HTERT RPE-1 (cell line): ENCODE measurements at regions not wholly inside any gene's neighbourhood (a gene's known extent, or its start where the extent isn't known, plus 50 kb on each side); places are given as distances from the start of the nearest gene placed in this dataset.
"Not testable (repeated sequence)": the region's sequence is repeated elsewhere in the genome, so short reads cannot be mapped to it uniquely, and the experiment has no call there.

ENCODE experiments used
- in situ Hi-C: fragments of 300-500 bp; cut with MboI; formaldehyde crosslinking; loops from 4 replicates; pipeline ENCODE4 v1.14.3; 2020; ENCODE audit warnings: low sequenced_read_pairs

DNA sequence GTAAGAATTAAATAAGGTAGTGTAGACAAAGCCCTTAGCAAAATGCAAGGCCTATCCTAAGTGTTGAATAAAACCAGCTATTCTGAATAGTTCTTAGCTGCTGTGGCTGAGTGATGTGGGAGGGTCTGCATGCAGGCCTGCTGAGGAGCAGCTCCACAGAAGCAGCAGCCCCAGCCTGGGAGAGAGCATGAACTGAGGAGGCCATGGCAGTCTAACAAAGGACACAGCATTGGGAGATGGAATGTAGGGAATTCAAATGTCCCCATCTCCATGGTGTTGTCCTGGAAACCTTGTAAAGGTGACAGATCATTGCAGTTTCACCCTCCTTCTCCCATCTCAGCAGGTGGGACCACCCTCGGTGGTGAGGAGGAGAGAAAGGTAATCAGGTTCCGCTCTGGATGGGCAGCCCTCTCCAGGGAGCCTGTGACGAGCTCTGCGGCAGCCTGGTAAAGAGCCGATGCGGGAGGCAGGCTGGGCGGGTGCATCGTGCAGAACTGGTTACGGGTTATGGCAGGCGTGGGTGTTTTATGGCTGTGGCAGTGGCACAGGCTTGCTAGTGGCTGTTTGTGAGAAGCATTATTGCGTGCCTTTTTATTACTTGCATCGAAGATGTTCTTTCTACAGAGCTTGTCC is 199.9 kb upstream of the GLRA1 start:
- in situ Hi-C loops: loop anchor here (25.0 kb wide), 1 partner anchor 287 kb away; no protein-coding TSS in a partner anchor

DNA sequence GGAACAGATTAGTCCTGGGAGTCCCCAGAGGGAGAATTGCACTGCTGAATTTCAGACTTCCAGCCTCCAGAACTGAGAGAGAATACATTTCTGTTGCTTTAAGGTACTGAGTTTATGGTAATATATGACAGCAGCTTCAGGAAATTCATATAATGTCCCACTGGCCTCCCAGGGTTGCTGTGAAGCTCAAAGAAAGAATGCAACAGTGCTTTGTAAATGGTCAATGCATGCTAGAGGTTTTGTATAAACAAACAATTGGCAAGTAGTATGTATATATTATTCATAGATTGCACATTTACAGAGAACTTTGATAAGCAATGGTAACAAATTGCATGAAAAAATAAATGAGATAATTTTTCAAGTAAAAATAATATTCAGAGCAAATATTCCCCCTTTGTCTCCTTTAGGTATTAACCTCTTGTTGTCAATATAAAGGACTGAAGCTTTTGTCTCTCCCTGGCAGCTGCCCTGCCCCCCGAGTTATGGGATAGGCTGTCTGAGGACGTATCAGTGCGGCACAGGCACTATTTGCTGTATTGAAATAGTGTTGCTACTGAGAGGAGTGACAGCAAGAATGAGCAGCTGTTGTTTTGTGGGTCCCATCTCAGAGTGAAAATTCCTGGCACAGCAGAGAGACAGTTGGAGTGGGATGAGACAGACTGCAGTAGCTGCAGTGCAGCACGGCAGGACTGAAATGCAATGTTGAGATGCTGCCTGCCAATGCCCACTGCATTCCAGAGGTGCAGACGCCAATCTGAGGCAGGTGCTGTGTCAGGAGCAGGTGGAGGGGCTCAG is 194.2 kb upstream of the GLRA1 start:
- in situ Hi-C loops: no loop called here

DNA sequence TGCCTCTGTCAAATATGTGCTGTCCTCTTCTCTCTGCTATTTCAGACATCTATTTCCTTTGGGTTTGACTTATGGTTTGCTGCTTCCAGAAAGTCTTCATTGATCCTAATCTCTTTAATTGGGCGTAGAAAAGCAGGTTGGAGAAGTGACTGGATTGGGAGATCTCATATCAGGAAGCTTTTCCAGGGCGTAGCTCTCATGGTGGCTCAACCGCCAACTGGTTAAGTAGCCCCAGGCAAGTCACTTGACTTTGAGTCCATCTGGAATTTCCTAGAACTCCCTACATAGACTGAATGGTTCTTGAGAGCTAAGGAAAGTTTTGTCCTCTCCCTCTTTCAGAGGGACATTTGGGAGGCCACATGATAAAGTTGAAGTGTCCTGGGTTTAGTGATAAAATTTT is 192.3 kb upstream of the GLRA1 start:
- in situ Hi-C loops: no loop called here

DNA sequence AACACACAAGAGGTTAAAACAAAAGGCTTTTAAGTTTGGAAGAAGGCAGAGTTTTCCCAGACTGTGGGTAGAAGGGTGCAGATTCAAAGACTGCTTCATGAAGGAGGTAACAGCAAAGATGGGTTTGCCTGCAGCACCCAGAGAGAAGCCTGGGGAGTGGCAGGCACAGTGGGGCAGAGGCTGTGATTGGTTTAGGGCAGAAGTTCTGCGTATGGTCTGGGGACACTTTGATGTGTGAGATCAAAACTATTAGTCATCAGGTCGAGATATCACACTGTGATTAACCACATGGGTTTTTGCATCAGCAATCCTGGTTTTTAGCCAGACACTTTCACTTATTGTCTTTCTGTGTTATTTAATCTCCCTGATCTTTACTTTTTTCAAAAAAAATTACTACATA is 188.8 kb upstream of the GLRA1 start:
- in situ Hi-C loops: no loop called here

DNA sequence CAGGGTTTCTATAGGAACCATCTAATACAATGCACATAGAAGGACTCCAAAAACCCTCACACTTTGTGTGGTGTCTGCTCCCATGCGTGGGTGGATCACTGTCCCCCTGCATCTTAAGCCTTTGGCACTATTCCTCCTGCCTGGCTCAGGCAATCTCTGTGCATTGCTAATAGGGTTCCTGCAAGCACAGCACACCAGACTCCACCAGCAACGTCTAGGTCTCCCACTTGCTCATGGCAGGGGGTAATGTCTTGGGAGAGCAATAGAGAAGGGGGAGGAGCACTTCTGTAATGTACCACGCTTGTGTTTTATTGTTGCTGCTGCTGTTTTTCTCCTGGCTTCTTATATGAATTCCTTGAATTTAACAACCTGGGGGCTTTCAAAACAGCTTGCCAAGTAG is 182.6 kb upstream of the GLRA1 start:
- in situ Hi-C loops: no loop called here

DNA sequence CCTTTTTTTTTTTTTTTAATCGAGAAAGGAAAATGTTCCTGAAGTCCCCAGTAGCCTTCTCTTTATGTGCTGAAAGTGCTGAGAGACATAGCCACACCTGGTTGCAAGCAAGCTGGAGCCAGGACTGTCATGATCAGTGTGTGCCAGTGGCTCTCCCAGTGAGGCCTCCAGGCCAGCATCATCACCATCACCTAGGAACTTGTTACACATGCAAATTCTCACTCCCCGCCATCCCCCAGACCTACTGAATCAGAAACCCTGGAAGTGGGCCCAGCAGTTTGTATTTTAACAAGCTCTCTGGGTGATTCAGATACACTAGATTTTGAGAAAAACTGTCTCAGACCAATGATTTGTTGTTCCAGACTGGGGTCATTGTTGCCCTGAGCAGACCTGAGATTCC is 181.9 kb upstream of the GLRA1 start:
- in situ Hi-C loops: no loop called here

DNA sequence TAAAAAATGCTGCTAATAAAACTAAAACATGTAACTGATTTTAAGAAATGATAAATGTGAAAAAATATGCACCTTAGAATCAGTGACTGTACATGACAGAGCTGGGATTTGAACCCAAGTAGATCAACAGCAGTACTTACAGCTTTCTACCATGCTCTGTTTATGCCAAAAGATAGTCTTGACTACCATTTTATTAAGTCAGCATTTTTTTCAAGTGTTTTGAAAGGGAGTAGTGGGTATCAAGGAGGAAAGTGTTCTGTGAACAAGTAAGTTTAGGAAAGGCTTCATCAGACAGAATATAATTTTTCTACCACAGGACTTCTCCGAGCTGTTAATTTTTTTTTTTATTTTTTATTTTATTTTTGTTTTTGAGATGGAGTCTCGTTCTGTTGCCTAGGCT is 180.4 kb upstream of the GLRA1 start:
- in situ Hi-C loops: no loop called here

- in situ Hi-C loops: no loop called here
These were observed 179.6 kb upstream of the GLRA1 start for GRCh38 chr5:152104211-152104610.

DNA sequence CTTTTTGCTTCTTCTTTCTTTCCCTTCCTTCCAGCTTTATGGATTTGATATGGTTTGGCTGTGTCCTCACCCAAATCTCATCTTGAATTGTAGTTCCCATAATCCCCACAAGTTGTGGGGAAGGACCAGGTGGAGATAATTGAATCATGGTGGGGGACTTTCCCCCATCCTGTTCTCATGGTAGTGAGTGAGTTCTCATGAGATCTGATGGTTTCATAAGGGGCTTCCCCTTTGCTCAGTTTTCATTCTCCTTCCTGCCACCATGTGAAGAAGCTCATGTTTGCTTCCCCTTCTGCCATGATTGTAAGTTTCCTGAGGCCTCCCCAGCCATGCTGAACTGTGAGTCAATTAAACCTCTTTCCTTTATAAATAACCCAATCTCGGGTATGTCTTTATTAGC is 178.3 kb upstream of the GLRA1 start:
- in situ Hi-C loops: not testable (repeated sequence)

DNA sequence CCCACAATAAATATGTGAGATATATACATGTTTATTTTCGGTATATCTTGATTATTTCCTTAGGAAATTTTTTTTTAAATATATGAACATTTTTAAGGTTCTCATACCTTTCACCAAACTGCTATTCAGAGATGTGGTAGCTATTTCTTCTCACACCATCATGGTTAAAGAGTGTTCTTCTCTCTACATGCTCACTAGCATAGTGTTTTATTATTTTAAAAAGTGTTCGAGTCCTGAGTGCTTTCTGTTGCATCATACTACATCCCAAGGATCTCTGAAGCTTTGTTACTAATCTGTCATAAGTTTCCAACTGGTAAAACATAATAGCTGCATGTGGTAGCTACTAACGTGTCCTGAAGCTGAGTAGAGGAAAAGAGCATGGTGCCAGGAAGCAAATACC is 177.4 kb upstream of the GLRA1 start:
- in situ Hi-C loops: no loop called here

DNA sequence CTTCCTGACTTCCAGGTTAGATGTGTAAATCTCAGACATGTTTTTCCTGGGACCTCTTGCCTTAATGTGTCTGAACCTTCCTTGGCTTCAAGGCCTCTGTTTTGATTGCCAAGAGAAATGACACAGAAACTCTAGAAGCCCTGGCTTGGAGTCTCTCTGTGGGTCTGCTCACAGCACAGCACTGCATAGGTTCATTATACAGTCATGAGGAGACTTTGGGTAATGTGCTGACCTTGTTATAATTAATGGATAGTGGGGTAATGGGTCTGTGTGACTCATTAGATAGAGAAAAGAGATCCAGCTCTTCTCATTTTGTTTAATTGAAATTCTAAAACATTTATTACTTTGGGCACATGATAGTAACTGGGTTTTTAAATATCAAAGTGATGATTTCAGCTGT is 175.8 kb upstream of the GLRA1 start:
- in situ Hi-C loops: no loop called here

- in situ Hi-C loops: no loop called here
These were observed 172.5 kb upstream of the GLRA1 start for GRCh38 chr5:152097128-152097527.

- in situ Hi-C loops: no loop called here
These were observed 170.1 kb upstream of the GLRA1 start for GRCh38 chr5:152094716-152095115.

DNA sequence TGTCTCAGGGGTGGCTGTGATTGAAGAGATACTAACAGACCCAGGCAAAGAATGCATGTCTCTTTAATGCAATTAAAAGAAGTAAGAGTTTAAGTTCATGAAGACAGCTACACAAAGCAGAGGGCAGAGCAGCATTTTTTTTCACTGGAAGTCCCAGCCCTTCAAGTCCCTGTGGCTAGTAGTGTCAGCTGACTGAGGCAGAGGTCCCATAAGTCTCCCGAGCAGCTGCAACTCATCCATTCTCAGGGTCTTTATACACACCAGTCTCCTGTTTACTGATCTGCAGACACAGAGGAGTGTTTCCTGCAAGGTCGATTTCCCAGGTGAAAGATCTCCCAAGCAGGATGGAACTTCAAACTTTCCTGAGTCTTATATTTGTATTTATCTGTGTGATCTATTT is 169.4 kb upstream of the GLRA1 start:
- in situ Hi-C loops: no loop called here

GRCh38 chr5:152092580-152092979 is 167.9 kb upstream of the GLRA1 start:
- in situ Hi-C loops: no loop called here

DNA sequence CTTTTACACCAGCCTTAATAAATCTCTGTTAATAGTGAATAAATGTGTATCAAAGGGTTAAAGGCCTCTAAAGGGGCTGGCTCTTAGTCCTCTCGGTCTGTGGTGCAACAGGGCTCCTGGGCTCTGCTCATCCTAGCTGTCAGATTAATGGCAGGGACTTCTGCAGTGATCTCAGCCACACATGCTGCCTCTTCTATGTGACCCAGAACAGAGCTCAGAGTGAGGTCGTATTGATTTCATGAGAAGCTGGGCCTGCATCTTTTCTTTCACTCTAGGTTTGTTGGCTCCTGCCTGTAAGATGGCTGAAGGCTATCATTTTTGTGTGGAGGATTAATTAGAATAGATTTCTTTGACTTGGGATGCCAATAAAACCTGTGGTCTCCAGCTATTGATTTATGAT is 165.0 kb upstream of the GLRA1 start:
- in situ Hi-C loops: no loop called here

- in situ Hi-C loops: no loop called here
These were observed 162.0 kb upstream of the GLRA1 start for GRCh38 chr5:152086668-152087067.

- in situ Hi-C loops: no loop called here
These were observed 159.8 kb upstream of the GLRA1 start for GRCh38 chr5:152084476-152084875.

DNA sequence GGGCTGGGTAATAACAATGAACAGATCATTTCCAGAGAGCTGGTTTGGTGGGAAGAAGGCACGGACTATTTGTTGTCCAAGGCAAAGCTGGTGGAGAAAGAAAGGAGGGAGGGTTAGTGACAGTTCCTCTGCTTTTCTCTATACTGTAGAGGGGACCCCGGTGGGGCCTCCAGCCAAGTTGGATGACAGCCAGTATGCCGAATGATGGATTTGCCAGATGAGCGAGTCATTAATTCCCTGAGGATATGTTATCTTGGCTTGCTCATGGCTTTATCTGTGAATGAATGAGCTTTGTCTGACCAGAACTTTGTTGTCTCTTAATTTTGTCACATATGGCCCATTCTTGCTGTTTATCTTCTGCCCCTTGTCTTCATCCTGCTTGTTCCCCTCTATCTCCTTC is 158.6 kb upstream of the GLRA1 start:
- in situ Hi-C loops: no loop called here

GRCh38 chr5:152072091-152072490 is 147.4 kb upstream of the GLRA1 start:
- in situ Hi-C loops: no loop called here

DNA sequence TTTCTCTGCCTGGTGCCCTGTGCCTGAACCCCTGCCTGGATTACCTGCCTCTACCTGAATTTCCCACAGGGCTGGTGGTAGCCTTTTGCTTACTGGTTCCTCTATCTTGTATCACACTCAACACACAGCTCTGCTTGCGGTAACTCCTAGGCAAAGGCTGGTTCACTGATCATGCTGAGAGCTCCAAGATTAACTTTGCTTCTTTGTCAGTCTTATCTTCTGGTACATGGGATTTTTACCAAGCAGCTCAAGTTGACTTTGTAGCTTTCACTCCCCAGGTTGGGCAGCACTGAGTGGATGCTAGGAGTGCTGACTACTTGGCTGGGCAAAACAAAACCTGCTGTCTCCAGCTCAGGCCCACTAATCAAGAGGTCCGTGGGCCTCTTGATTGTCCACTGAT is 145.9 kb upstream of the GLRA1 start:
- in situ Hi-C loops: no loop called here

GRCh38 chr5:152066784-152067183 is 142.1 kb upstream of the GLRA1 start:
- in situ Hi-C loops: no loop called here

DNA sequence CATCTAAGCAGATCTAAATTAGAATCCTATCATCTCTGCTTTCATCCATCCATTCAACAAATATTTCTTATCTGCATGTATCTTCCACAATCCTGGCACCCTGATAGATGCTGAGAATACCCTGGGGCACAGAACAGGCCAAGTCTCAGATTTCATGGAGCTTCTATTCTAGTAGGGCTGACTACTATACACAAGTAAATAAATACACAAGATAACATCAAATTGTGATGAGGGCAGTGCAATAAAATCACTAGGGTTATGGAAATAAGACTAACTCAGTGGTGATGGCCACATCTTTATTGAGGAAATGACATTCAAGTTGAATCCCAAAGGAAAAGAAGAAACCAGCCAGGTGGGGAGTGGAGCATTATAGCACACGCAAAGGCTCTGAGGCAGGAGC is 138.4 kb upstream of the GLRA1 start:
- in situ Hi-C loops: no loop called here
